Suprapubic skin (tissue), 4 donors: ENCODE measurements at regions not wholly inside any gene's neighbourhood (a gene's known extent, or its start where the extent isn't known, plus 50 kb on each side); places are given as distances from the start of the nearest gene placed in this dataset.

ENCODE experiments used
- DNase-seq, 2 donors: peaks; one replicate each; pipeline ENCODE4 v3.0.0-alpha.2; 2019; ENCODE audit warnings: low spot score in 2 of 2
- H3K27ac ChIP-seq: fragments of 200-600 bp; sonication (generic); one replicate; pipeline ENCODE4 v1.5.1; 2019
- H3K27me3 ChIP-seq: fragments of 200-600 bp; sonication (generic); one replicate; pipeline ENCODE4 v1.5.1; 2019
- H3K36me3 ChIP-seq: fragments of 200-600 bp; sonication (generic); one replicate; pipeline ENCODE4 v1.5.1; 2019
- H3K4me1 ChIP-seq: fragments of 200-600 bp; sonication (generic); one replicate; pipeline ENCODE4 v1.5.1; 2019
- H3K4me3 ChIP-seq: fragments of 200-600 bp; sonication (generic); one replicate; pipeline ENCODE4 v1.5.1; 2019; ENCODE audit warnings: mild to moderate bottlenecking
- H3K9me3 ChIP-seq: fragments of 200-600 bp; sonication (generic); one replicate; pipeline ENCODE4 v1.5.1; 2019
- EP300 ChIP-seq: sonication (generic); formaldehyde crosslinking; IDR thresholded peaks from one replicate; pipeline ENCODE4 v1.6.1; 2017; ENCODE audit warnings: antibody characterized with exemption
- POLR2A ChIP-seq, 2 donors: fragments of 450-650 bp; IDR thresholded peaks; one replicate each; pipeline ENCODE4 v1.6.1; 2017; ENCODE audit warnings: antibody characterized with exemption in 2 of 2, mild to moderate bottlenecking in 2 of 2, moderate library complexity in 2 of 2
- POLR2AphosphoS5 ChIP-seq, 3 donors: sonication (generic); formaldehyde crosslinking; IDR thresholded peaks; one replicate each; pipeline ENCODE4 v1.6.1; 2017; ENCODE audit warnings: antibody characterized with exemption in 3 of 3
- WGBS: methylation state at CpG from one replicate; pipeline ENCODE4 v1.1.5; 2018; 5-methylcytosine and 5-hydroxymethylcytosine counted together
- TF ChIP-seq, protein P1 (sequence below), 2 donors: fragments of 200-600 bp in 1 of 2; fragments of 450-650 bp in 1 of 2; sonication (generic) in 1 of 2; IDR thresholded peaks; one replicate each; pipeline ENCODE4 v1.5.1; 2016 to 2019; ENCODE audit warnings: antibody characterized with exemption in 2 of 2, mild to moderate bottlenecking in 1 of 2, moderate library complexity in 1 of 2

DNA sequence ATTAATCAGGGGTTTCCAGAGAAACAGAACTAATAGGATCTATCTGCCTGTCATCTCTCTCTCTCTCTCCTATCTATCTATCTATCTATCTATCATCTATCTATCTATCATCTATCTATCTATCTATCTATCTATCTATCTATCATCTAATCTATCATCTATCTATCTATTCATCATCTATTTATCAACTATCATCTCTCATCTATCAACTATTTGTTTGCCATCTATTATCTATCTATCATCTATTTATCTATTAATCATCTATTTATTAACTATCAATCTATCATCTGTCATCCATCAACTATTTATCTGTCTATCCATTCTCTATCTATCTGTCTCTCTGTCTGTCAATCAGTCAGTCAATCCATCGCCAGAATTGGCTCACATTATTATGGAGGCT is 70.0 kb upstream of the MRPS6 start:
- Histone ChIP-seq H3K4me1 (no peaks in the 10 kb centered on the region), H3K27me3 (no peaks in the 10 kb centered on the region), H3K27ac (no peak overlapping the region), H3K36me3 (no peaks in the 10 kb centered on the region), H3K9me3 (no peaks in the 10 kb centered on the region), H3K4me3 (no peak overlapping the region)
- DNase-seq, result no peak
- TF ChIP-seq POLR2AphosphoS5 (IDR thresholded peaks at IDR 0.05), result no peak
- TF ChIP-seq, protein P1, sequence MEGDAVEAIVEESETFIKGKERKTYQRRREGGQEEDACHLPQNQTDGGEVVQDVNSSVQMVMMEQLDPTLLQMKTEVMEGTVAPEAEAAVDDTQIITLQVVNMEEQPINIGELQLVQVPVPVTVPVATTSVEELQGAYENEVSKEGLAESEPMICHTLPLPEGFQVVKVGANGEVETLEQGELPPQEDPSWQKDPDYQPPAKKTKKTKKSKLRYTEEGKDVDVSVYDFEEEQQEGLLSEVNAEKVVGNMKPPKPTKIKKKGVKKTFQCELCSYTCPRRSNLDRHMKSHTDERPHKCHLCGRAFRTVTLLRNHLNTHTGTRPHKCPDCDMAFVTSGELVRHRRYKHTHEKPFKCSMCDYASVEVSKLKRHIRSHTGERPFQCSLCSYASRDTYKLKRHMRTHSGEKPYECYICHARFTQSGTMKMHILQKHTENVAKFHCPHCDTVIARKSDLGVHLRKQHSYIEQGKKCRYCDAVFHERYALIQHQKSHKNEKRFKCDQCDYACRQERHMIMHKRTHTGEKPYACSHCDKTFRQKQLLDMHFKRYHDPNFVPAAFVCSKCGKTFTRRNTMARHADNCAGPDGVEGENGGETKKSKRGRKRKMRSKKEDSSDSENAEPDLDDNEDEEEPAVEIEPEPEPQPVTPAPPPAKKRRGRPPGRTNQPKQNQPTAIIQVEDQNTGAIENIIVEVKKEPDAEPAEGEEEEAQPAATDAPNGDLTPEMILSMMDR (IDR thresholded peaks at IDR 0.05), result no peak
- no peak for TF ChIP-seq EP300
- TF ChIP-seq POLR2A (IDR thresholded peaks at IDR 0.05), result no peak
- 91% methylated on average over 1 of the region's 1 CpG for WGBS

DNA sequence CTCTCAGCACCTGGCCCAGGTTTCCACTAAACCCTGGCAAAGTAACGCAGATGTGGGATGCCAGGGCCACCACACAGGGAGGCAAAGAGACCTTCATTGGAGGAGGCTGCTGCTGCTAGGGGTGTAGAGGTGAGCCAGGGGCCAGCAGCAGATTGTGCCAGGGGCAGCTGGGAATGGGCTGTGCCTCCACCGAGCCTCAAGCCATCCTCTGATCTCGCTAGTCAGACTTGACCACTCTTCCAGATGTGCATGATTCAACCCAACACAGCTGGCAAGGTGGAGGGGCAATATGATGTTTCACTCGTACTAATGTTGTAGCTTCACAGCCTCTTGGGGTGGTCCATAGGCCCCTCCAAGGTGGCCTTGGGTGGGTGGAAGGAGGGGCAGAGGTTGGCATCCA is 73.0 kb upstream of the MRPS6 start:
- Histone ChIP-seq H3K27ac (no peak overlapping the region), H3K4me1 (no peaks in the 10 kb centered on the region), H3K4me3 (no peak overlapping the region), H3K9me3 (no peaks in the 10 kb centered on the region), H3K36me3 (no peaks in the 10 kb centered on the region), H3K27me3 (no peaks in the 10 kb centered on the region)
- TF ChIP-seq POLR2AphosphoS5 (IDR thresholded peaks at IDR 0.05) (no peak), EP300 (no peak), POLR2A (IDR thresholded peaks at IDR 0.05) (no peak)
- TF ChIP-seq, protein P1 (IDR thresholded peaks at IDR 0.05), result no peak
- 81% methylated on average over 4 of the region's 4 CpGs for WGBS
- DNase-seq, result no peak

DNA sequence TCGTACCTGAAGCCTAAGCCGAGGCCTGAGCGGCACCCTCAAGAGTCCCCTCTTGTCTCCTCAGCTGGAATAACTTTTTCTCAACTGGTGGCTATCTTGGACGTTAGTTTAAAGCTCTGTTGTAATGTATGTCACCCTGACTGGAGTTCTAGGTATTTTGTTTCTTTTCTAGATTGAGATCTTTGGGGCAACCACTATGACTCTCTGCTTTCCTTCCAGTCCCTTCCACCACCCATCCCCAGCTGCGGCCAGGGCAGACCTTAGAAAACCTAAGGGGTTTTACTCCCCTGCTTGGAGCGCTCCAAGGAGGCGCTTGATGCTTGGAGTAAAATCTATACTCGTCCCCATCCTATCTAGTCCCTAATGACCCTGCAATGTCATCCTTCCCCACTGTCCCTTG is 74.6 kb upstream of the MRPS6 start:
- no peak overlapping the region for H3K4me3 ChIP-seq
- H3K36me3 ChIP-seq, result no peaks in the 10 kb centered on the region
- H3K27ac ChIP-seq, result no peak overlapping the region
- 94% methylated on average over 8 of the region's 8 CpGs for WGBS
- no peaks in the 10 kb centered on the region for H3K9me3 ChIP-seq
- no peaks in the 10 kb centered on the region for H3K4me1 ChIP-seq
- no peak for DNase-seq
- H3K27me3 ChIP-seq, result no peaks in the 10 kb centered on the region
- TF ChIP-seq EP300 (no peak), POLR2AphosphoS5 (IDR thresholded peaks at IDR 0.05) (no peak), POLR2A (IDR thresholded peaks at IDR 0.05) (no peak)
- TF ChIP-seq, protein P1 (IDR thresholded peaks at IDR 0.05), result no peak

DNA sequence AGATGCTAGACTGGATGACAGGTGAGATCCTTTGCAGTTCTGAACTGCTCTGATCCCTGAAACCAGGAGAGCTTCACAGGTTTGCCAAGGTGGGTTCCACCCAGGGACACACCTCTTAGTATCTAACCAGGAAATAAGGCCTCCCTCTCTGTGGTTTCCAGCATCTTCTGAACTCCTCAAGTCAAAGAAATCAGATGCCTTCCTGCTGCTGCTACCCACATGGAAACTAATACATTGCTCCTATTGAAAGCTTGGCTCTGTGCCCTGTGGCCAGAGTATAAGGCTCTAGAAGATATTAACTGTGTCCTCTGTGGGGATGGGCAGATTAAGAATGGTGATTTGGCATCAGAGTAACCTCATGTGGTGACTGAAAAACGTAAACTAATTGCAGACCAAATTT is 75.0 kb upstream of the MRPS6 start:
- no peak overlapping the region for H3K4me3 ChIP-seq

DNA sequence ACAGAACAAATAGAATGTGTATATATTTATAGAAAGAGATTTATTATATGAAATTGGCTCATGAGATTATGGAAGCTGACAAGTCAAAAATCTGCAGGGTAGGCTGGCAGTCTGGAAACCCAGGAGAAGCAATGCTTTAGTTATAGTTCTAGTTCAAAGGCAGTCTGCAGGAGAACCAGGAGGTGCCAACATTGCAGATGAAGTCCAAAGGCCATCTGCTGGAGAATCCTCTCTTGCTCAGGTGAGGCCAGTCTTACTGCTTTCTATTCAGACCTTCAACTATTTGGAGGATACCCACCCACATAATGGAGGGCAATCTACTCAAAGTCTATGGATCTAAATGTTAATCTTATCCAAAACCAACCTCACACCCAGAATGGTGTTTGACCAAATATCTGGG is 75.9 kb upstream of the MRPS6 start:
- Histone ChIP-seq H3K36me3 (no peaks in the 10 kb centered on the region), H3K4me3 (no peak overlapping the region), H3K9me3 (no peaks in the 10 kb centered on the region), H3K27ac (no peak overlapping the region), H3K4me1 (no peaks in the 10 kb centered on the region), H3K27me3 (no peaks in the 10 kb centered on the region)
- no peak for DNase-seq
- no peak for TF ChIP-seq EP300
- no peak for TF ChIP-seq POLR2AphosphoS5 (IDR thresholded peaks at IDR 0.05)
- TF ChIP-seq POLR2A (IDR thresholded peaks at IDR 0.05), result no peak
- TF ChIP-seq, protein P1 (IDR thresholded peaks at IDR 0.05), result no peak

More for the DNA sequence above, 75.0 kb upstream of the MRPS6 start:
- H3K9me3 ChIP-seq, result no peaks in the 10 kb centered on the region
- H3K27ac ChIP-seq, result no peak overlapping the region
- no peak for DNase-seq
- no peaks in the 10 kb centered on the region for H3K4me1 ChIP-seq
- no peaks in the 10 kb centered on the region for H3K36me3 ChIP-seq
- no peaks in the 10 kb centered on the region for H3K27me3 ChIP-seq
- TF ChIP-seq, protein P1 (IDR thresholded peaks at IDR 0.05), result no peak
- TF ChIP-seq POLR2A (IDR thresholded peaks at IDR 0.05) (no peak), POLR2AphosphoS5 (IDR thresholded peaks at IDR 0.05) (no peak), EP300 (no peak)
- 65% methylated on average over 1 of the region's 1 CpG for WGBS
